ENCODE measurements at regions not wholly inside any gene's neighbourhood (a gene's known extent, or its start where the extent isn't known, plus 50 kb on each side); places are given as distances from the start of the nearest gene placed in this dataset.
A peak's percentile ranks its signal among the peaks of the same experiment; 100 is the strongest.

GRCh38 chr14:71659159-71659558 is 273.1 kb upstream of the RGS6 start:
- Histone ChIP-seq H3K27ac (ENCODE audit: low read depth) (no peak overlapping the region), H3K36me3 (ENCODE audit: insufficient read depth) (no peaks in the 10 kb centered on the region), H3K4me1 (ENCODE audit: insufficient read depth) (peaks cover 39% of the 10 kb centered on the region), H2AFZ (no peak overlapping the region), H3K79me2 (replicated peaks; ENCODE audit: insufficient read depth) (no peaks in the 10 kb centered on the region), H3K4me3 (no peak overlapping the region), H3K27me3 (ENCODE audit: insufficient read depth) (no peaks in the 10 kb centered on the region), H3K4me2 (peak overlapping the region; percentile 25), H4K20me1 (replicated peaks; ENCODE audit: insufficient read depth) (no peaks in the 10 kb centered on the region), H3K9me2 (ENCODE audit: insufficient read depth) (no peaks in the 10 kb centered on the region), H3F3A (replicated peaks; ENCODE audit: low read depth) (no peaks in the 10 kb centered on the region)
- Mint-ChIP-seq H3K4me3 (peak overlapping the region; percentile 20; the same call in 1 of the 3 replicates), H3K4me1 (peaks cover 64% of the 10 kb centered on the region), H3K27ac (peak overlapping the region; percentile 66), H3K36me3 (ENCODE audit: low read depth) (peaks cover 12% of the 10 kb centered on the region; the same call in 2 of the 3 replicates), H3K27me3 (ENCODE audit: insufficient read depth, low read depth, poor library complexity) (peaks cover 2% of the 10 kb centered on the region), H3K9me3 (no peaks in the 10 kb centered on the region)
- TF ChIP-seq STAT1 (IDR thresholded peaks at IDR 0.05; ENCODE audit: unreplicated experiment) (no peak), POLR2AphosphoS5 (IDR thresholded peaks at IDR 0.05; ENCODE audit: low read depth) (no peak), JUNB (IDR thresholded peaks at IDR 0.05; ENCODE audit: unreplicated experiment) (no peak), EZH2phosphoT487 (IDR thresholded peaks at IDR 0.05; ENCODE audit: unreplicated experiment) (no peak), NANOG (IDR thresholded peaks at IDR 0.05; ENCODE audit: borderline replicate concordance) (no peak), ETS1 (IDR thresholded peaks at IDR 0.05) (no peak), CREB1 (CRISPR knock-in tag; IDR thresholded peaks at IDR 0.05; ENCODE audit: low read depth) (no peak), ZNF114 (CRISPR knock-in tag; IDR thresholded peaks at IDR 0.05) (no peak), ZNF462 (CRISPR knock-in tag; IDR thresholded peaks at IDR 0.05) (no peak), EZH2 (IDR thresholded peaks at IDR 0.05; ENCODE audit: low read depth, unreplicated experiment) (no peak), REST (IDR thresholded peaks at IDR 0.05; ENCODE audit: unreplicated experiment) (no peak), ZNF331 (CRISPR knock-in tag; IDR thresholded peaks at IDR 0.05; ENCODE audit: low read depth) (no peak), CTCF (conservative IDR thresholded peaks at IDR 0.05; ENCODE audit: low read depth in 2 of 2) (no peak)
- no peak for DNase-seq (ENCODE audit: low spot score)
- no peak for ATAC-seq

Measured in GM23338 (cell line).